ENCODE measurements at regions not wholly inside any gene's neighbourhood (a gene's known extent, or its start where the extent isn't known, plus 50 kb on each side); places are given as distances from the start of the nearest gene placed in this dataset.

DNA sequence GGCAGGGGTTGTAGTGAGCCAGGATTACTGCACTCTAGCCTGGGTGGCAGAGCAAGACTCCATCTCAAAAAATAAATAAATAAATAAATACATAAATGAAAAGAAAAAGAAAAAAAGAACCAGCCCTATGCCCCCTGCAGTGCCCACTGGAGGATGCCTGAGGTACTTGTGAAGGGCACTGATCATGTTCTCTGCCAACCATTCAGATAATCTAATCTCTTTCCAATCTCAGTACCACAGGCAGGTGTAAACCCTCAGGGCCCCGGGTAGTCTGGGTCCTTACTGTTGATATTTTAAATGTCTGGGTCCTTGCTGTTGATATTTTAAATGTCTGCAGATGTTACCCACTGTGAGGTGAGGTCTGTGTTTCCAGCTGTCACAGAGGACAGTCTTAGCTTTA lies 321.8 kb upstream of the ADCY2 start:
- TF ChIP-seq, protein P1, sequence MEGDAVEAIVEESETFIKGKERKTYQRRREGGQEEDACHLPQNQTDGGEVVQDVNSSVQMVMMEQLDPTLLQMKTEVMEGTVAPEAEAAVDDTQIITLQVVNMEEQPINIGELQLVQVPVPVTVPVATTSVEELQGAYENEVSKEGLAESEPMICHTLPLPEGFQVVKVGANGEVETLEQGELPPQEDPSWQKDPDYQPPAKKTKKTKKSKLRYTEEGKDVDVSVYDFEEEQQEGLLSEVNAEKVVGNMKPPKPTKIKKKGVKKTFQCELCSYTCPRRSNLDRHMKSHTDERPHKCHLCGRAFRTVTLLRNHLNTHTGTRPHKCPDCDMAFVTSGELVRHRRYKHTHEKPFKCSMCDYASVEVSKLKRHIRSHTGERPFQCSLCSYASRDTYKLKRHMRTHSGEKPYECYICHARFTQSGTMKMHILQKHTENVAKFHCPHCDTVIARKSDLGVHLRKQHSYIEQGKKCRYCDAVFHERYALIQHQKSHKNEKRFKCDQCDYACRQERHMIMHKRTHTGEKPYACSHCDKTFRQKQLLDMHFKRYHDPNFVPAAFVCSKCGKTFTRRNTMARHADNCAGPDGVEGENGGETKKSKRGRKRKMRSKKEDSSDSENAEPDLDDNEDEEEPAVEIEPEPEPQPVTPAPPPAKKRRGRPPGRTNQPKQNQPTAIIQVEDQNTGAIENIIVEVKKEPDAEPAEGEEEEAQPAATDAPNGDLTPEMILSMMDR (IDR thresholded peaks at IDR 0.05) = no peak
- TF ChIP-seq EZH2 (IDR thresholded peaks at IDR 0.05; ENCODE audit: borderline replicate concordance, insufficient read depth, low read depth, low read length, poor library complexity, severe bottlenecking) = no peak
